SK-N-SH (cell line): ENCODE measurements at regions not wholly inside any gene's neighbourhood (a gene's known extent, or its start where the extent isn't known, plus 50 kb on each side); places are given as distances from the start of the nearest gene placed in this dataset.

Experiments
- CTCF ChIA-PET: fragments of 300-600, 350-600 bp; formaldehyde crosslinking; extraction: SDS; loops from one replicate; lab custom pipeline; 2021; lab: Yijun Ruan, JAX
- POLR2A ChIA-PET: fragments of 350-600 bp; sonication (Branson Sonifier 250); formaldehyde crosslinking; extraction: SDS; loops from one replicate; lab custom pipeline; 2020; ENCODE audit warnings: antibody characterized with exemption, inconsistent platforms; lab: Yijun Ruan, JAX
- DNase-seq: peaks from one replicate; pipeline ENCODE4 v3.0.0; 2012
- H2AFZ ChIP-seq: fragments of 200-600 bp; sonication (generic); 2 replicates; pipeline ENCODE4 v1.8.1; 2016; ENCODE audit warnings: antibody characterized with exemption, mild to moderate bottlenecking, low read depth
- H3F3A ChIP-seq: fragments of 200-600 bp; sonication (generic); replicated peaks from 2 replicates; pipeline ENCODE3; 2016; ENCODE audit warnings: antibody characterized with exemption, mild to moderate bottlenecking; ENCODE audit not compliant: insufficient read depth
- H3K27ac ChIP-seq, 2 experiments: fragments of 200-500 bp in 1 of 2; fragments of 200-600 bp in 1 of 2; sonication (Bioruptor generic) in 1 of 2; sonication (generic), shearing (Covaris generic) in 1 of 2; 2 replicates each; pipeline versions ENCODE4 v1.5.1 to v1.6.1; 2014 to 2016; ENCODE audit warnings: low read depth in 2 of 2, inconsistent platforms in 1 of 2, low read length in 1 of 2, mild to moderate bottlenecking in 1 of 2, mixed read lengths in 1 of 2
- H3K27me3 ChIP-seq: fragments of 200-600 bp; sonication (generic), shearing (Covaris generic); 2 replicates; pipeline ENCODE4 v1.6.1; 2016; ENCODE audit warnings: mixed run types; ENCODE audit not compliant: insufficient read depth
- H3K36me3 ChIP-seq, 2 experiments: fragments of 200-500 bp in 1 of 2; fragments of 200-600 bp in 1 of 2; sonication (Bioruptor generic) in 1 of 2; sonication (generic) in 1 of 2; replicated peaks in 1 of 2; 2 replicates each; pipeline versions ENCODE3 to v1.5.1; 2014 to 2016; ENCODE audit warnings: low read length in 1 of 2, mild to moderate bottlenecking in 1 of 2; ENCODE audit not compliant: insufficient read depth in 2 of 2, control insufficient read depth in 1 of 2
- H3K4me1 ChIP-seq, 2 experiments: fragments of 200-500 bp in 1 of 2; fragments of 200-600 bp in 1 of 2; sonication (Bioruptor generic) in 1 of 2; sonication (generic), shearing (Covaris generic) in 1 of 2; 2 replicates each; pipeline versions ENCODE4 v1.5.1 to v1.6.1; 2014 to 2016; ENCODE audit warnings: low read depth in 1 of 2, low read length in 1 of 2, mixed run types in 1 of 2; ENCODE audit not compliant: insufficient read depth in 2 of 2, control insufficient read depth in 1 of 2
- H3K4me2 ChIP-seq: fragments of 200-600 bp; sonication (generic), shearing (Covaris generic); 2 replicates; pipeline ENCODE4 v1.6.1; 2017; ENCODE audit warnings: mixed run types
- H3K4me3 ChIP-seq, 2 experiments: fragments of 200-500 bp in 1 of 2; fragments of 200-600 bp in 1 of 2; sonication (Bioruptor generic) in 1 of 2; sonication (generic), shearing (Covaris generic) in 1 of 2; 2 replicates each; pipeline versions ENCODE4 v1.5.1 to v1.8.1; 2014 to 2016; ENCODE audit warnings: low read depth in 2 of 2, inconsistent platforms in 1 of 2, low read length in 1 of 2, mild to moderate bottlenecking in 1 of 2, mixed read lengths in 1 of 2, moderate library complexity in 1 of 2
- H3K79me2 ChIP-seq: fragments of 200-600 bp; sonication (generic); 2 replicates; pipeline ENCODE4 v1.8.1; 2017; ENCODE audit warnings: mild to moderate bottlenecking; ENCODE audit not compliant: insufficient read depth
- H3K9ac ChIP-seq: fragments of 200-600 bp; sonication (generic); 2 replicates; pipeline ENCODE4 v1.6.1; 2017; ENCODE audit warnings: mixed run types
- H3K9me2 ChIP-seq: fragments of 200-600 bp; sonication (generic); 2 replicates; pipeline ENCODE4 v1.6.1; 2017; ENCODE audit warnings: mixed run types
- H3K9me3 ChIP-seq: fragments of 200-600 bp; sonication (generic); 2 replicates; pipeline ENCODE4 v1.6.1; 2017; ENCODE audit warnings: mixed run types, mild to moderate bottlenecking, moderate library complexity
- H4K20me1 ChIP-seq: fragments of 200-600 bp; sonication (generic); 2 replicates; pipeline ENCODE4 v1.6.1; 2017; ENCODE audit warnings: mild to moderate bottlenecking, mixed run types; ENCODE audit not compliant: insufficient read depth
- EZH2phosphoT487 ChIP-seq: fragments of 200-600 bp; sonication (generic); IDR thresholded peaks from 2 replicates; pipeline ENCODE4 v1.6.1; 2017; ENCODE audit warnings: low read depth, mixed run types, mild to moderate bottlenecking, antibody characterized with exemption, moderate library complexity, borderline replicate concordance
- FOXJ3 ChIP-seq: sonication (generic); formaldehyde crosslinking; IDR thresholded peaks from 2 replicates; pipeline ENCODE4 v1.5.1; 2020; ENCODE audit warnings: mild to moderate bottlenecking, missing genetic modification reagents
- FOXM1 ChIP-seq: IDR thresholded peaks from 2 replicates; pipeline ENCODE4 v1.4.0; 2012; ENCODE audit warnings: low read depth, mild to moderate bottlenecking
- GABPA ChIP-seq: IDR thresholded peaks from 2 replicates; pipeline ENCODE4 v1.4.0; 2012; ENCODE audit warnings: low read depth, mild to moderate bottlenecking
- GATA2 ChIP-seq: sonication (generic); formaldehyde crosslinking; IDR thresholded peaks from 2 replicates; pipeline ENCODE4 v1.5.0; 2020; ENCODE audit warnings: mild to moderate bottlenecking, missing genetic modification reagents
- IRF3 ChIP-seq: fragments of 150-350 bp; IDR thresholded peaks from 2 replicates; pipeline ENCODE4 v1.6.1; 2016; ENCODE audit warnings: mild to moderate bottlenecking, low read depth, low read length
- MEF2A ChIP-seq: IDR thresholded peaks from 2 replicates; pipeline ENCODE4 v1.4.0; 2012; ENCODE audit warnings: low read depth, borderline replicate concordance
- NFIC ChIP-seq: IDR thresholded peaks from 2 replicates; pipeline ENCODE4 v1.4.0; 2012; ENCODE audit warnings: borderline replicate concordance
- NRF1 ChIP-seq: IDR thresholded peaks from 2 replicates; pipeline ENCODE4 v1.6.1; 2012; ENCODE audit warnings: low read depth, mild to moderate bottlenecking, low read length
- RAD21 ChIP-seq: IDR thresholded peaks from 2 replicates; pipeline ENCODE4 v1.6.1; 2012; ENCODE audit warnings: mild to moderate bottlenecking, low read length
- REST ChIP-seq: IDR thresholded peaks from 2 replicates; pipeline ENCODE4 v1.6.1; 2012; ENCODE audit warnings: mild to moderate bottlenecking, low read depth, low read length, moderate library complexity
- RFX5 ChIP-seq: IDR thresholded peaks from 2 replicates; pipeline ENCODE4 v1.6.1; 2012; ENCODE audit warnings: mild to moderate bottlenecking, improper control_type of control experiment, low read length
- RXRA ChIP-seq: IDR thresholded peaks from 2 replicates; pipeline ENCODE4 v1.4.0; 2012; ENCODE audit warnings: low read depth, mild to moderate bottlenecking, borderline replicate concordance
- SMC3 ChIP-seq: IDR thresholded peaks from 2 replicates; pipeline ENCODE4 v1.6.1; 2012; ENCODE audit warnings: low read depth, low read length, improper control_type of control experiment
- TAF1 ChIP-seq: IDR thresholded peaks from 2 replicates; pipeline ENCODE4 v1.6.1; 2012; ENCODE audit warnings: low read depth, mild to moderate bottlenecking, low read length, moderate library complexity, borderline replicate concordance
- USF1 ChIP-seq: IDR thresholded peaks from 2 replicates; pipeline ENCODE4 v1.4.0; 2012; ENCODE audit warnings: low read depth, borderline replicate concordance
- YY1 ChIP-seq: IDR thresholded peaks from 2 replicates; pipeline ENCODE4 v1.4.0; 2012; ENCODE audit warnings: low read depth, mild to moderate bottlenecking
- ZBTB33 ChIP-seq: IDR thresholded peaks from 2 replicates; pipeline ENCODE4 v1.4.0; 2012; ENCODE audit warnings: low read depth, borderline replicate concordance
- WGBS: methylation state at CpG from one replicate; pipeline ENCODE4 v1.1.6; 2017; ENCODE audit warnings: low lambda C conversion rate; 5-methylcytosine and 5-hydroxymethylcytosine counted together
- TF ChIP-seq, protein P1 (sequence below): IDR thresholded peaks from 2 replicates; pipeline ENCODE4 v1.4.0; 2012; ENCODE audit warnings: low read depth
- TF ChIP-seq, protein P2 (sequence below): fragments of 200-600 bp; sonication (generic); IDR thresholded peaks from 2 replicates; pipeline ENCODE4 v1.6.1; 2017; ENCODE audit warnings: antibody characterized with exemption, mild to moderate bottlenecking, moderate library complexity

- no peak overlapping the region for H2AFZ ChIP-seq
- no peak overlapping the region for H3K4me3 ChIP-seq
- H3K9ac ChIP-seq, result no peak overlapping the region
- no peak for TF ChIP-seq NFIC
- TF ChIP-seq, protein P1, sequence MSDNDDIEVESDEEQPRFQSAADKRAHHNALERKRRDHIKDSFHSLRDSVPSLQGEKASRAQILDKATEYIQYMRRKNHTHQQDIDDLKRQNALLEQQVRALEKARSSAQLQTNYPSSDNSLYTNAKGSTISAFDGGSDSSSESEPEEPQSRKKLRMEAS, result no peak
- no peak for TF ChIP-seq ZBTB33
- TF ChIP-seq TAF1, result no peak
- TF ChIP-seq EZH2phosphoT487, result no peak
- no peak for TF ChIP-seq FOXJ3 (CRISPR knock-in tag)
- no peak for TF ChIP-seq GATA2 (CRISPR knock-in tag)
- no peak for TF ChIP-seq RFX5
- no peak for TF ChIP-seq SMC3
- TF ChIP-seq YY1, result no peak
- TF ChIP-seq REST, result no peak
- ChIA-PET POLR2A (no interaction called here), CTCF (no interaction called here)
- H3K27ac ChIP-seq, result no peak overlapping the region
- H3K9me2 ChIP-seq, result no peaks in the 10 kb centered on the region
- DNase-seq, result no peak
- no peaks in the 10 kb centered on the region for H3K27me3 ChIP-seq
- H3K4me1 ChIP-seq, result no peaks in the 10 kb centered on the region
- WGBS, result 36% methylated on average over 1 of the region's 1 CpG
- H3K36me3 ChIP-seq, result no peaks in the 10 kb centered on the region
- H3F3A ChIP-seq, result no peaks in the 10 kb centered on the region
- no peaks in the 10 kb centered on the region for H4K20me1 ChIP-seq
- H3K9me3 ChIP-seq, result no peaks in the 10 kb centered on the region
- no peaks in the 10 kb centered on the region for H3K79me2 ChIP-seq
- no peak overlapping the region for H3K4me2 ChIP-seq
These were observed 133.1 kb upstream of the SPDL1 start for GRCh38 chr5:169450464-169450863.

DNA sequence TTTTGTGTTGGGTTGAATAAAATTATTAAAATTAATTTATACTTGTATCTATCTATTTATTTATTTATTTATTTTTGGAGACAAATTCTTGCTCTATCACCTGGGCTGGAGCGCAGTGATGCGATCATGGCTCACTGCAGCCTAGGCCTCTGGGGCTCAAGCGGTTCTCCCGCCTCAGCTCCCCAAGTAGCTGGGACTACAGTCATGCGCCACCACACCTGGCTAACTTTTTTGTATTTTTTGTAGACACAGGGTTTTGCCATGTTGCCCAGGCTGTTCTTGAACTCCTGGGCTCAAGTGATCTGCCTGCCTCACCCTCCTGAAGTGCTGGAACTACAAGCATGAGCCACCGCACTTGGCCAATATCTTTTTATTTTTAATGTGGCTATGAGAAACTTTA lies 134.7 kb upstream of the SPDL1 start:
- Histone ChIP-seq H3K4me1 (no peaks in the 10 kb centered on the region), H2AFZ (no peak overlapping the region), H3K27ac (no peak overlapping the region), H3K79me2 (no peaks in the 10 kb centered on the region), H3K9me2 (no peaks in the 10 kb centered on the region), H3K36me3 (no peaks in the 10 kb centered on the region), H3K9ac (no peak overlapping the region), H3K27me3 (no peaks in the 10 kb centered on the region), H3F3A (no peaks in the 10 kb centered on the region), H3K4me2 (no peak overlapping the region), H4K20me1 (no peaks in the 10 kb centered on the region), H3K9me3 (no peaks in the 10 kb centered on the region), H3K4me3 (no peak overlapping the region)
- DNase-seq, result no peak
- ChIA-PET CTCF (no interaction called here), POLR2A (no interaction called here)
- 96% methylated on average over 6 of the region's 6 CpGs for WGBS
- TF ChIP-seq IRF3, result no peak
- TF ChIP-seq USF1, result no peak
- no peak for TF ChIP-seq FOXJ3 (CRISPR knock-in tag)
- TF ChIP-seq RAD21, result no peak
- TF ChIP-seq YY1, result no peak
- no peak for TF ChIP-seq GABPA
- no peak for TF ChIP-seq NRF1
- no peak for TF ChIP-seq MEF2A
- no peak for TF ChIP-seq RXRA
- no peak for TF ChIP-seq FOXM1
- TF ChIP-seq, protein P2, sequence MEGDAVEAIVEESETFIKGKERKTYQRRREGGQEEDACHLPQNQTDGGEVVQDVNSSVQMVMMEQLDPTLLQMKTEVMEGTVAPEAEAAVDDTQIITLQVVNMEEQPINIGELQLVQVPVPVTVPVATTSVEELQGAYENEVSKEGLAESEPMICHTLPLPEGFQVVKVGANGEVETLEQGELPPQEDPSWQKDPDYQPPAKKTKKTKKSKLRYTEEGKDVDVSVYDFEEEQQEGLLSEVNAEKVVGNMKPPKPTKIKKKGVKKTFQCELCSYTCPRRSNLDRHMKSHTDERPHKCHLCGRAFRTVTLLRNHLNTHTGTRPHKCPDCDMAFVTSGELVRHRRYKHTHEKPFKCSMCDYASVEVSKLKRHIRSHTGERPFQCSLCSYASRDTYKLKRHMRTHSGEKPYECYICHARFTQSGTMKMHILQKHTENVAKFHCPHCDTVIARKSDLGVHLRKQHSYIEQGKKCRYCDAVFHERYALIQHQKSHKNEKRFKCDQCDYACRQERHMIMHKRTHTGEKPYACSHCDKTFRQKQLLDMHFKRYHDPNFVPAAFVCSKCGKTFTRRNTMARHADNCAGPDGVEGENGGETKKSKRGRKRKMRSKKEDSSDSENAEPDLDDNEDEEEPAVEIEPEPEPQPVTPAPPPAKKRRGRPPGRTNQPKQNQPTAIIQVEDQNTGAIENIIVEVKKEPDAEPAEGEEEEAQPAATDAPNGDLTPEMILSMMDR, result no peak
- no peak for TF ChIP-seq TAF1
